ENCODE measurements at regions not wholly inside any gene's neighbourhood (a gene's known extent, or its start where the extent isn't known, plus 50 kb on each side); places are given as distances from the start of the nearest gene placed in this dataset.

- no peak for FAIRE-seq
- no peak for DNase-seq (ENCODE audit: low spot score)
Measured at GRCh38 chr5:147036691-147037245, 158.2 kb upstream of the PPP2R2B start.

GRCh38 chr5:147037515-147038205, 159.1 kb upstream of the PPP2R2B start:
- FAIRE-seq (no peak), DNase-seq (ENCODE audit: low spot score) (peak; percentile 37)

GRCh38 chr5:147040856-147041255, 162.3 kb upstream of the PPP2R2B start:
- no peak for FAIRE-seq
- no peak for DNase-seq (ENCODE audit: low spot score)

- no peak for FAIRE-seq
Measured at GRCh38 chr5:147044572-147045273, 166.2 kb upstream of the PPP2R2B start.

GRCh38 chr5:147045290-147045689, 166.7 kb upstream of the PPP2R2B start:
- DNase-seq (ENCODE audit: low spot score), result no peak
- no peak for FAIRE-seq

More at GRCh38 chr5:147044572-147045273, 166.2 kb upstream of the PPP2R2B start:
- DNase-seq (ENCODE audit: low spot score), result no peak

- DNase-seq (ENCODE audit: low spot score), result no peak
- FAIRE-seq, result no peak
Measured at GRCh38 chr5:147046281-147046680, 167.7 kb upstream of the PPP2R2B start.

- DNase-seq (ENCODE audit: low spot score) (no peak), FAIRE-seq (no peak)
Measured at GRCh38 chr5:147046894-147047293, 168.3 kb upstream of the PPP2R2B start.

GRCh38 chr5:147049764-147050163, 171.2 kb upstream of the PPP2R2B start:
- DNase-seq (ENCODE audit: low spot score), result no peak
- FAIRE-seq, result no peak

GRCh38 chr5:147050172-147050571, 171.6 kb upstream of the PPP2R2B start:
- no peak for DNase-seq (ENCODE audit: low spot score)
- FAIRE-seq, result no peak

- FAIRE-seq, result no peak
- no peak for DNase-seq (ENCODE audit: low spot score)
Measured at GRCh38 chr5:147051193-147051592, 172.6 kb upstream of the PPP2R2B start.

GRCh38 chr5:147052519-147052918, 174.0 kb upstream of the PPP2R2B start:
- DNase-seq (ENCODE audit: low spot score), result no peak
- FAIRE-seq, result no peak

- DNase-seq (ENCODE audit: low spot score), result no peak
Measured at GRCh38 chr5:147055089-147055826, 176.7 kb upstream of the PPP2R2B start.

GRCh38 chr5:147055850-147056566, 177.5 kb upstream of the PPP2R2B start:
- FAIRE-seq (no peak), DNase-seq (ENCODE audit: low spot score) (no peak)

More at GRCh38 chr5:147055089-147055826, 176.7 kb upstream of the PPP2R2B start:
- FAIRE-seq, result no peak

GRCh38 chr5:147057051-147057450, 177.8 kb upstream of the STK32A start:
- no peak for DNase-seq (ENCODE audit: low spot score)
- FAIRE-seq, result no peak

GRCh38 chr5:147061431-147061830, 173.4 kb upstream of the STK32A start:
- no peak for FAIRE-seq
- peak; percentile 10 for DNase-seq (ENCODE audit: low spot score)

GRCh38 chr5:147062427-147062826, 172.4 kb upstream of the STK32A start:
- no peak for DNase-seq (ENCODE audit: low spot score)
- no peak for FAIRE-seq

GRCh38 chr5:147063943-147064342, 170.9 kb upstream of the STK32A start:
- DNase-seq (ENCODE audit: low spot score), result no peak
- no peak for FAIRE-seq

GRCh38 chr5:147065071-147065470, 169.8 kb upstream of the STK32A start:
- no peak for DNase-seq (ENCODE audit: low spot score)
- FAIRE-seq, result no peak

- DNase-seq (ENCODE audit: low spot score), result no peak
- no peak for FAIRE-seq
Measured at GRCh38 chr5:147068998-147069397, 165.8 kb upstream of the STK32A start.

- DNase-seq (ENCODE audit: low spot score) (no peak), FAIRE-seq (no peak)
Measured at GRCh38 chr5:147072622-147073021, 162.2 kb upstream of the STK32A start.

- DNase-seq (ENCODE audit: low spot score), result no peak
- FAIRE-seq, result no peak
Measured at GRCh38 chr5:147073098-147073497, 161.7 kb upstream of the STK32A start.
